Psoas muscle (tissue), 7 donors: ENCODE measurements at regions not wholly inside any gene's neighbourhood (a gene's known extent, or its start where the extent isn't known, plus 50 kb on each side); places are given as distances from the start of the nearest gene placed in this dataset.

Experiments used
- ATAC-seq, 4 donors: fragments of 200-7000 bp; cut with Tn5 transposase; one replicate each; pipeline ENCODE4 v1.9.1; 2020; ENCODE audit warnings: moderate library complexity in 3 of 4, mild to moderate bottlenecking in 2 of 4
- DNase-seq, 2 donors: peaks; one replicate each; pipeline ENCODE4 v3.0.0-alpha.2; 2020
- H3K27ac ChIP-seq: fragments of 200-600 bp; one replicate; pipeline ENCODE4 v1.8.0; 2022
- H3K27me3 ChIP-seq, 3 donors: fragments of 200-600 bp in 1 of 3; one replicate each; pipeline versions ENCODE4 v1.6.1 to v1.8.0; 2013 to 2022; ENCODE audit warnings: low read length in 2 of 3, mild to moderate bottlenecking in 2 of 3, moderate library complexity in 1 of 3; ENCODE audit not compliant: insufficient read depth in 3 of 3
- H3K36me3 ChIP-seq, 2 donors: fragments of 200-600 bp in 1 of 2; one replicate each; pipeline versions ENCODE4 v1.6.1 to v1.8.0; 2013 to 2022; ENCODE audit warnings: low read depth in 1 of 2, mild to moderate bottlenecking in 1 of 2, moderate library complexity in 1 of 2; ENCODE audit not compliant: insufficient read depth in 1 of 2
- H3K4me1 ChIP-seq: fragments of 200-600 bp; one replicate; pipeline ENCODE4 v1.8.0; 2022
- H3K4me3 ChIP-seq: fragments of 200-600 bp; one replicate; pipeline ENCODE4 v1.8.0; 2022; ENCODE audit warnings: mild to moderate bottlenecking
- H3K9me3 ChIP-seq: fragments of 200-600 bp; one replicate; pipeline ENCODE4 v1.8.0; 2022
- WGBS, 3 donors: extraction: QIAGEN DNeasy Blood & Tissue Kit; methylation state at CpG; one replicate each; pipeline versions ENCODE4 v1.1.6 to v1.1.7; 2013; 5-methylcytosine and 5-hydroxymethylcytosine counted together
- intact Hi-C, 2 donors: fragments of 100-400 bp; cut with DNase I; formaldehyde crosslinking; loops; one replicate each; pipeline versions ENCODE4 v1.11.0 to v1.14.2; 2022
- TF ChIP-seq, protein P1 (sequence below): fragments of 200-600 bp; IDR thresholded peaks from one replicate; pipeline ENCODE4 v1.8.0; 2022; ENCODE audit warnings: antibody characterized with exemption
- donor health status: healthy with polysubstance abuse.
- donor health status: DM: no; HTN: no; CAD: no; lungs with moderate emphysema.
- donor health status: Bipolar disorder and iron deficiency.
- donor health status: healthy.
- donor health status: DM: yes; HTN: yes; CAD: no.
- donor health status: DM: no; HTN: no; CAD: no.
- donor health status: DM: yes; HTN: yes; CAD: no.

DNA sequence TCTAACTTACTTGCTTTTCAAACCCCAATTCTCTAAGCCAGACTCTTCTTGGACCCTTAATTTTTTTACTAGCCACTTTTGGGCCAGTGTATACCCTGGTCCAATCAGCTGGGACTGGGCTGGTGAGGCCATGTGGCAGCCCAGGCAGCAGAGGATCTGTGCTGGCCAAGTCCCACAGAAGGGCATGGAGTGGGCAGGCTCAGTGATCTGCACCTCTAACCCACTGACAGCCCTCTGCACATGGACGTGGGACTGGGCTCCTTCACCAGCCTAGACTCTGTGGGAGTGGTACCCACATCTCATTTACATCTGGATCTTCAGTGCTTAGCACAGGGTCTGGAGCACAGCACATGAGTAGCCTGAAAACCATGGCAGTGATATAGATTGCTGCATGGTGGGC is 56.1 kb upstream of the PRR23C start:
- Histone ChIP-seq H3K4me3 (no peak overlapping the region), H3K27ac (no peak overlapping the region), H3K4me1 (no peaks in the 10 kb centered on the region), H3K36me3 (no peaks in the 10 kb centered on the region), H3K27me3 (no peaks in the 10 kb centered on the region), H3K9me3 (no peaks in the 10 kb centered on the region)
- WGBS, 3 donors = 40 to 46% (median 43%) methylated on average over 1 of the region's 1 CpG
- TF ChIP-seq, protein P1, sequence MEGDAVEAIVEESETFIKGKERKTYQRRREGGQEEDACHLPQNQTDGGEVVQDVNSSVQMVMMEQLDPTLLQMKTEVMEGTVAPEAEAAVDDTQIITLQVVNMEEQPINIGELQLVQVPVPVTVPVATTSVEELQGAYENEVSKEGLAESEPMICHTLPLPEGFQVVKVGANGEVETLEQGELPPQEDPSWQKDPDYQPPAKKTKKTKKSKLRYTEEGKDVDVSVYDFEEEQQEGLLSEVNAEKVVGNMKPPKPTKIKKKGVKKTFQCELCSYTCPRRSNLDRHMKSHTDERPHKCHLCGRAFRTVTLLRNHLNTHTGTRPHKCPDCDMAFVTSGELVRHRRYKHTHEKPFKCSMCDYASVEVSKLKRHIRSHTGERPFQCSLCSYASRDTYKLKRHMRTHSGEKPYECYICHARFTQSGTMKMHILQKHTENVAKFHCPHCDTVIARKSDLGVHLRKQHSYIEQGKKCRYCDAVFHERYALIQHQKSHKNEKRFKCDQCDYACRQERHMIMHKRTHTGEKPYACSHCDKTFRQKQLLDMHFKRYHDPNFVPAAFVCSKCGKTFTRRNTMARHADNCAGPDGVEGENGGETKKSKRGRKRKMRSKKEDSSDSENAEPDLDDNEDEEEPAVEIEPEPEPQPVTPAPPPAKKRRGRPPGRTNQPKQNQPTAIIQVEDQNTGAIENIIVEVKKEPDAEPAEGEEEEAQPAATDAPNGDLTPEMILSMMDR = no peak
- intact Hi-C loops = no loop called here
- no peak for ATAC-seq
- no peak for DNase-seq

DNA sequence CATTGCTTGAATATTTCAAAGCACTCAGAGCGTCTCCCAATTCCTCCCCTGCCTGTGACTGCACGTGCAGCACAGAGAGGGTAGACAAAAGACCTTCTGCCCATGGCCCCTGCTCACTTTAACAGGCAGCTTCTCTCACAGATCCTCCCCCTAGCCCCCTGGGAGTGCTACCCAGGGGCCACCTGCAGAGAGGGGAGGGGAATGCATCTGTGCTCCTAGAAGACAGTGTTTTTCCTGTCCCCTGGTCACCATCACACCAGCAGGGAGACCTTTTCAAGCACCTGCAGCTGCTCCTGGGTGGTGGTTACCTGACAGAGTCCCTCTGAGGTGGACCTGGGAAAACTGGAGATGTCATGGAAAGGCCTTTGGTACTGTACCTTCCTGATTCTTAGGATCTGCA is 56.7 kb upstream of the PRR23C start:
- H3K9me3 ChIP-seq = no peaks in the 10 kb centered on the region
- no peaks in the 10 kb centered on the region for H3K4me1 ChIP-seq
- no peak for ATAC-seq
- H3K27me3 ChIP-seq = no peaks in the 10 kb centered on the region
- WGBS, 3 donors = 23 to 33% (median 26%) methylated on average over 2 of the region's 2 CpGs
- H3K27ac ChIP-seq = no peak overlapping the region
- intact Hi-C loops = no loop called here
- H3K36me3 ChIP-seq = no peaks in the 10 kb centered on the region
- H3K4me3 ChIP-seq = no peak overlapping the region
- no peak for DNase-seq
- TF ChIP-seq, protein P1 = no peak

DNA sequence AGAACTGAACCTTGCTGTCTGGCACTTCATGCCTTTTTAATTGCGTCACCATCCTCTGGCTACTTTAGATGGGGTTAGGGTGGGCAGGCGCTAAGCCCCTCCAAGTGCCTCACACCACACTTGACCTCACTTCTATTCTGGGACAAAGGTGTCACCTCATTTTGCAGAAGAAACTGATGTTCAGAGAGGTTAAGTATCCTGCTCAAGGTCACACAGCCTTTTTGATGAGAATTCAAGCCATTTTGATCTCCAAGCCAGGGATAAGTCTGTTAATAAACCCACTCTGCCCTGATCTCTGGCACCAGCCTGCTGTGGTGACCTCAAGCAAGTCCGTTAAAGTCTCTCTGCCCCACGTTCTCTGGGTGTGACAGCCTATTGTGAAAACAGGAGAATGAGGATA is 58.8 kb upstream of the PRR23C start:
- intact Hi-C loops = no loop called here
- H3K4me1 ChIP-seq = no peaks in the 10 kb centered on the region
- ATAC-seq = no peak

DNA sequence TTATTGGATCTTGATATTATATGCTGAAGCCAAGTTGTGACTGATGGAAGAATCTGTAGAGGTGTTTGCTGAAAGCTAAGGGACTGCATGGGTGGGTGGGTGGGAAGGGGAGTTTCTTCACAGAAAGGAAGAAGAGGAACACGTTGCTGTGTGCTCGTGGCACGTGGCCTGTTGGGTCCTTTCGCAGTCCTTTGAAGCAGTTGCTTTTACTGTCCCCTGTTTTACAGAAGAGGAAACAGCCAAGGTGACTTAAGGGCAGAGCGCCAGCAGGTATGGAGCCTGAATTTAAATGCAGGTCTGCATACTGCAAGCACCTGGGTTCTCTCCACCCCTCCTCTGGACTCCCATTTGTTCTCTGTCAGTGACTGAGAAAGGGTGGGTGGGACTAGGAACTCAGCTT is 59.4 kb upstream of the PRR23C start:
- WGBS, 3 donors = 70 to 75% (median 75%) methylated on average over 5 of the region's 5 CpGs
- Histone ChIP-seq H3K36me3 (no peaks in the 10 kb centered on the region), H3K4me3 (no peak overlapping the region), H3K27me3 (no peaks in the 10 kb centered on the region), H3K9me3 (no peaks in the 10 kb centered on the region), H3K27ac (no peak overlapping the region), H3K4me1 (no peaks in the 10 kb centered on the region)
- intact Hi-C loops = no loop called here
- ATAC-seq (no peak), DNase-seq (no peak)
- TF ChIP-seq, protein P1 = no peak

More for the DNA sequence above, 58.8 kb upstream of the PRR23C start:
- H3K9me3 ChIP-seq = no peaks in the 10 kb centered on the region
- DNase-seq = no peak
- no peak overlapping the region for H3K27ac ChIP-seq
- no peak overlapping the region for H3K4me3 ChIP-seq
- no peaks in the 10 kb centered on the region for H3K27me3 ChIP-seq
- WGBS, 3 donors = 68 to 78% (median 75%) methylated on average over 4 of the region's 4 CpGs
- TF ChIP-seq, protein P1 = no peak
- H3K36me3 ChIP-seq = no peaks in the 10 kb centered on the region

DNA sequence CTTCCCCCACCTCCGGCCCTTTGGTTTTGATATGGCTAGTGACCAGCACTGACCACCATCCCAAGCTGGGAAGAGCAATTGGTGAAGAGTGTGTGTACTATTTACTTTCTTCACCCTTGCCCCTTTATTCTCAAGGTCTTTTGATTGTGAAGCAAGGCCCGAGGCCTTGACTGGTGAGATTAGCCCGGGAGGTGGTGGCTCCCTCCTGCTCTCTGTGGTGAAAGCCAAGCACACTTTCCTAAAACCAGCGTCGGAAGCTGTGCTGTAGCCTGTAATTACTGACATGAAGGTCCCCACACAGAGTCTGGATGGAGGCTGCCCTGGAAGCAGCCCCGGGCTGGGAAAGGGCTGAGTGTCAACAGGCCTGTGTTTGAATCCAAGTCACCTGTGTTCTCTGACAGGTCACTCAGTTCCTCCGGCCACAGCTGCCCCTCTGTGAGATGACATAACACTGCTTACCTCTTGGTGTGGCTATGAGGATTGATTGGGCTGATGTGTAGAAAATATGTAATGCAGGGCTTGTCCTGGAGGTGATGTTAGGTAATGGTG is 60.5 kb upstream of the PRR23C start:
- no peaks in the 10 kb centered on the region for H3K27me3 ChIP-seq
- DNase-seq = no peak
- H3K4me1 ChIP-seq = no peaks in the 10 kb centered on the region
- 81 to 85% (median 85%) methylated on average over 7 of the region's 7 CpGs for WGBS, 3 donors
- H3K36me3 ChIP-seq = no peaks in the 10 kb centered on the region
- H3K4me3 ChIP-seq = no peak overlapping the region
- no peaks in the 10 kb centered on the region for H3K9me3 ChIP-seq
- intact Hi-C loops = no loop called here
- no peak overlapping the region for H3K27ac ChIP-seq
- ATAC-seq = no peak
- TF ChIP-seq, protein P1 = no peak
